ENCODE measurements at regions not wholly inside any gene's neighbourhood (a gene's known extent, or its start where the extent isn't known, plus 50 kb on each side); places are given as distances from the start of the nearest gene placed in this dataset.

GRCh38 chr2:204225671-204226073 is 289.1 kb downstream of the ICOS start:
- DNase-seq (ENCODE audit: extremely low read depth, low read depth) = no peak
- TF ChIP-seq CTCF (IDR thresholded peaks at IDR 0.05; ENCODE audit: low read depth, low read length) = no peak

- TF ChIP-seq CTCF (IDR thresholded peaks at IDR 0.05; ENCODE audit: low read depth, low read length) = no peak
- no peak for DNase-seq (ENCODE audit: extremely low read depth, low read depth)
These were observed 289.8 kb downstream of the ICOS start for GRCh38 chr2:204226305-204226880.

GRCh38 chr2:204228169-204228886 is 291.8 kb downstream of the ICOS start:
- no peak for TF ChIP-seq CTCF (IDR thresholded peaks at IDR 0.05; ENCODE audit: low read depth, low read length)
- DNase-seq (ENCODE audit: extremely low read depth, low read depth) = no peak

GRCh38 chr2:204234248-204234647 is 297.7 kb downstream of the ICOS start:
- no peak for TF ChIP-seq CTCF (IDR thresholded peaks at IDR 0.05; ENCODE audit: low read depth, low read length)
- DNase-seq (ENCODE audit: extremely low read depth, low read depth) = no peak

GRCh38 chr2:204234879-204235278 is 298.3 kb downstream of the ICOS start:
- no peak for TF ChIP-seq CTCF (IDR thresholded peaks at IDR 0.05; ENCODE audit: low read depth, low read length)
- DNase-seq (ENCODE audit: extremely low read depth, low read depth) = no peak

- DNase-seq (ENCODE audit: extremely low read depth, low read depth) = no peak
- TF ChIP-seq CTCF (IDR thresholded peaks at IDR 0.05; ENCODE audit: low read depth, low read length) = no peak
These were observed 300.9 kb downstream of the ICOS start for GRCh38 chr2:204237416-204237815.

GRCh38 chr2:204239411-204240165 is 303.0 kb downstream of the ICOS start:
- no peak for DNase-seq (ENCODE audit: extremely low read depth, low read depth)
- TF ChIP-seq CTCF (IDR thresholded peaks at IDR 0.05; ENCODE audit: low read depth, low read length) = no peak

All from AG09319 (cell line).